Right lobe of liver (tissue), 6 donors: ENCODE measurements at regions not wholly inside any gene's neighbourhood (a gene's known extent, or its start where the extent isn't known, plus 50 kb on each side); places are given as distances from the start of the nearest gene placed in this dataset.

Source experiments
- ATAC-seq, 4 donors: fragments of 200-7000 bp; cut with Tn5 transposase; one replicate each; pipeline ENCODE4 v1.9.1; 2020; ENCODE audit warnings: mild to moderate bottlenecking in 4 of 4, moderate library complexity in 4 of 4
- DNase-seq, 3 donors: peaks; one replicate each; pipeline ENCODE4 v3.0.0-alpha.2; 2020
- H3K27ac ChIP-seq, 3 donors: fragments of 200-600 bp; one replicate each; pipeline ENCODE4 v1.8.0; 2022
- H3K27me3 ChIP-seq, 2 donors: fragments of 200-600 bp; one replicate each; pipeline ENCODE4 v1.8.0; 2022
- H3K36me3 ChIP-seq, 4 donors: fragments of 200-600 bp; sonication (generic) in 1 of 4; one replicate each; pipeline versions ENCODE4 v1.5.1 to v1.8.0; 2017 to 2022; ENCODE audit warnings: control low read depth in 1 of 4
- H3K4me1 ChIP-seq, 4 donors: fragments of 200-600 bp; sonication (generic) in 1 of 4; one replicate each; pipeline versions ENCODE4 v1.5.1 to v1.8.0; 2017 to 2022; ENCODE audit warnings: control low read depth in 1 of 4
- H3K4me3 ChIP-seq, 3 donors: fragments of 200-600 bp; one replicate each; pipeline ENCODE4 v1.8.0; 2022
- H3K9me3 ChIP-seq, 4 donors: fragments of 200-600 bp; sonication (generic) in 1 of 4; one replicate each; pipeline versions ENCODE4 v1.5.1 to v1.8.0; 2017 to 2022; ENCODE audit warnings: control low read depth in 1 of 4
- POLR2A ChIP-seq: fragments of 450-650 bp; IDR thresholded peaks from one replicate; pipeline ENCODE4 v1.6.1; 2017; ENCODE audit warnings: antibody characterized with exemption, mild to moderate bottlenecking
- WGBS: methylation state at CpG from one replicate; pipeline ENCODE4 v1.1.6; 2018; ENCODE audit warnings: low coverage, low lambda C conversion rate; ENCODE audit not compliant: insufficient coverage; ENCODE audit errors: missing lambda C conversion rate; 5-methylcytosine and 5-hydroxymethylcytosine counted together
- intact Hi-C, 2 donors: fragments of 100-400 bp; cut with DNase I; formaldehyde crosslinking; loops; one replicate each; pipeline versions ENCODE4 v1.11.2 to v1.14.1; 2022
- TF ChIP-seq, protein P1 (sequence below), 4 donors: fragments of 200-600 bp in 3 of 4; fragments of 450-650 bp in 1 of 4; IDR thresholded peaks; one replicate each; pipeline versions ENCODE4 v1.5.1 to v1.8.0; 2016 to 2022; ENCODE audit warnings: antibody characterized with exemption in 4 of 4, mild to moderate bottlenecking in 2 of 4
- donor health status: DM: no; HTN: yes; CAD: no.
- donor health status: DM: no; HTN: no; CAD: no.
- donor health status: DM: no; HTN: no; CAD: no.
- donor health status: DM: no; HTN: yes; CAD: no.
- donor health status: DM: no; HTN: yes; CAD: no.

DNA sequence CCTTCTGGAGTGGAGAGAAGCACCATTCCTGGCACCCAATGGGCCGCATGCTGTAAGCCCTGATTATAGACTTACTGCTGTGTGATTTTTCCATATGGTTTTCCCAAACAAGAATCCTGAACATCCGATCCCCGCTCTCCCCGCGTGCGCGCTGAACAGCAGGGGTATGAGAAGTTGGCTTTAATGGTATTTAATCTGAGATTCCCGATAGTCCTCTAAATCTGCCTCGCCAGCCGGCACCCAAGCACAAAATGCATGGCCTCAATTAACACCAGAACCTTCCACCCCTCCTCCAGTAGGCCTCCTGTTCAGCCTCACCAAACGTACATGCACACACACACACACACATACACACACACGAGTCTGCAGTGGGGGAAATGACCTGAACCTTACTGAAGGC is 480.3 kb downstream of the BCL11A start:
- intact Hi-C loops: no loop called here
- Histone ChIP-seq H3K9me3 (no peaks in the 10 kb centered on the region), H3K4me3 (no peak overlapping the region), H3K4me1 (no peaks in the 10 kb centered on the region), H3K27ac (no peak overlapping the region), H3K36me3 (no peaks in the 10 kb centered on the region), H3K27me3 (no peaks in the 10 kb centered on the region)
- no peak for DNase-seq
- TF ChIP-seq, protein P1, sequence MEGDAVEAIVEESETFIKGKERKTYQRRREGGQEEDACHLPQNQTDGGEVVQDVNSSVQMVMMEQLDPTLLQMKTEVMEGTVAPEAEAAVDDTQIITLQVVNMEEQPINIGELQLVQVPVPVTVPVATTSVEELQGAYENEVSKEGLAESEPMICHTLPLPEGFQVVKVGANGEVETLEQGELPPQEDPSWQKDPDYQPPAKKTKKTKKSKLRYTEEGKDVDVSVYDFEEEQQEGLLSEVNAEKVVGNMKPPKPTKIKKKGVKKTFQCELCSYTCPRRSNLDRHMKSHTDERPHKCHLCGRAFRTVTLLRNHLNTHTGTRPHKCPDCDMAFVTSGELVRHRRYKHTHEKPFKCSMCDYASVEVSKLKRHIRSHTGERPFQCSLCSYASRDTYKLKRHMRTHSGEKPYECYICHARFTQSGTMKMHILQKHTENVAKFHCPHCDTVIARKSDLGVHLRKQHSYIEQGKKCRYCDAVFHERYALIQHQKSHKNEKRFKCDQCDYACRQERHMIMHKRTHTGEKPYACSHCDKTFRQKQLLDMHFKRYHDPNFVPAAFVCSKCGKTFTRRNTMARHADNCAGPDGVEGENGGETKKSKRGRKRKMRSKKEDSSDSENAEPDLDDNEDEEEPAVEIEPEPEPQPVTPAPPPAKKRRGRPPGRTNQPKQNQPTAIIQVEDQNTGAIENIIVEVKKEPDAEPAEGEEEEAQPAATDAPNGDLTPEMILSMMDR (IDR thresholded peaks at IDR 0.05): no peak
- TF ChIP-seq POLR2A: no peak
- WGBS: 27% methylated on average over 3 of the region's 12 CpGs
- ATAC-seq: no peak

DNA sequence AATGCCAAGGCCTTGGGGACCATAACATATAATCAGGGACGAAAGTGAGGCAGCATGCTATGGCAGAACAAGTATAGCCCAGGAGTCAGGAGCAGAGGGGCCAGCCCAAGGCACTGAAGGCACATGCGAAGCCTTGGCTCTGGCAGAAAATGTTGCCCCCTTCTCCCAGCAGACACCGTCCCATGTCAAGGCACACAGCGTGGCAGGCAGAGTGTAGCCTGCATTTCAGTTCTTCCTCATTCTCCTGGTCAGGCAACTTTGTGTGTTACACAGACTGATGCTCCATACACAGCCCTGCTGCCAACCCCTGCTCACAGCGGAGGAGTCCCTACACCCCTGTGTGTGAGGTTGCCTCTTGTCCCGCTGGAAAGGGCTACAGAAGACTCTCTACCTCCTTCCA is 480.8 kb downstream of the BCL11A start:
- DNase-seq (no peak), ATAC-seq (no peak)
- TF ChIP-seq, protein P1 (IDR thresholded peaks at IDR 0.05): no peak
- no peak for TF ChIP-seq POLR2A
- H3K4me1 ChIP-seq: no peaks in the 10 kb centered on the region
- WGBS: 52% methylated on average over 2 of the region's 6 CpGs
- no peaks in the 10 kb centered on the region for H3K9me3 ChIP-seq
- no peaks in the 10 kb centered on the region for H3K36me3 ChIP-seq
- no peak overlapping the region for H3K4me3 ChIP-seq
- H3K27ac ChIP-seq: no peak overlapping the region
- H3K27me3 ChIP-seq: no peaks in the 10 kb centered on the region
- intact Hi-C loops: no loop called here

DNA sequence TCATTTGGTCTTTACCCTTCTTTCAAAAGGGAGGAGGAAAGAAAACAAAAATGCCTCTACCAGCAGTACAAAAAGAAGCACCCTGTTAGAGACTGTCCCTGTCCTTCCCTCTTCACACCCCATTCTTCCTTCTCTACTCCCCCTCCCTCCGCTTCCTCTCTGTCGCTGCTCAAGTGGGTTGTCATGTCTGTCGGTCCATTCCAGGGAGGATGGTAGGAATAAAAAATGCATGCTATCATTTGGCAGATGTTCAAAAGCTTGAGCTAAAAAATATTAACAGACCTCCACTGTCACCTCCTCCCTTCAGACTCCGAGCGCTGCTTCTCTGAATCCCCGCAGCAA is 482.0 kb downstream of the BCL11A start:
- WGBS: 33% methylated on average over 6 of the region's 6 CpGs
- no peak overlapping the region for H3K4me3 ChIP-seq
- no peaks in the 10 kb centered on the region for H3K4me1 ChIP-seq
- ATAC-seq: no peak
- no peak overlapping the region for H3K27ac ChIP-seq
- no peak for DNase-seq
- H3K9me3 ChIP-seq: no peaks in the 10 kb centered on the region
- intact Hi-C loops: no loop called here
- H3K27me3 ChIP-seq: no peaks in the 10 kb centered on the region
- TF ChIP-seq, protein P1 (IDR thresholded peaks at IDR 0.05): no peak
- no peak for TF ChIP-seq POLR2A
- H3K36me3 ChIP-seq: no peaks in the 10 kb centered on the region

DNA sequence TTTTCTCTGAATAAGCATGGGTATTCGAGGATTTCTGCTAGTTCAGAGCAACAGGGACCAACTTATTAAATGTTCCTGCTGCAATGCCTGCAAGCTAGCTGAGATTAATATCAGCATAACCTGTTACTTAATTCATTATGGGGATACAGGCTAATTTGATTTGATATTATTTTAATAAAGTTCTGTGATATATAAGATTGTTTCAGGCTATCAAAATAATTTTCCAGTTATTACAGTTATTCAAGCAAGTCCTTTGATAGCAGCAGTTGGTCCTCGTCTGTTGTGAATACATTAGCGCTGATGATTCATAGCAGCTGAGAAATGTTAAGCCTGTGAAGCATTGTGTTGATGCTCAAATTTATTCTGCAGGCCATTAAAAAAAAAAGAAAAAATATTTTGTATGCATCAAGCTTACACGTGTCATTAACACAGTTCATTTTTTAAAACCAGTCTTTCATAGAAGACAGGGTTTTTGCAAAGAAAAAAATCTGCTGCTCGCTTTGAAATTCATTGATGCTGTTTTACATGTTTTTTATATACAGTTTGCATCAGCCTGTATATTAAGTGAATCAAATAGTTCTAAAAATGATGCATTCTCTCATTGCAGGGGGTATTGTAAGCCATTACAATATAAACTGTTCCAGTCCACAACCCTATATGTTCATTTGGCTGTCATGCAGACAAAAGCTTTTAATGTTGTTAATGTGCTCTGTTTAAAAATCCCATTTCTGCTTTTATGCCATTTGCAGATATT is 482.5 kb downstream of the BCL11A start:
- 52% methylated on average over 5 of the region's 5 CpGs for WGBS
- TF ChIP-seq, protein P1 (IDR thresholded peaks at IDR 0.05): no peak
- TF ChIP-seq POLR2A: no peak

More for the DNA sequence above, 482.5 kb downstream of the BCL11A start:
- no peak overlapping the region for H3K4me3 ChIP-seq
- no peaks in the 10 kb centered on the region for H3K27me3 ChIP-seq
- H3K27ac ChIP-seq: no peak overlapping the region
- no peak for ATAC-seq
- DNase-seq: no peak
- no peaks in the 10 kb centered on the region for H3K9me3 ChIP-seq
- no peaks in the 10 kb centered on the region for H3K4me1 ChIP-seq
- no peaks in the 10 kb centered on the region for H3K36me3 ChIP-seq
- intact Hi-C loops: no loop called here
